Cardiac muscle cell (in vitro differentiated cells and primary cell): ENCODE measurements at regions not wholly inside any gene's neighbourhood (a gene's known extent, or its start where the extent isn't known, plus 50 kb on each side); places are given as distances from the start of the nearest gene placed in this dataset.
A peak's percentile ranks its signal among the peaks of the same experiment; 100 is the strongest.
"Not testable (repeated sequence)": the region's sequence is repeated elsewhere in the genome, so short reads cannot be mapped to it uniquely, and the experiment has no call there.

Experiments
- DNase-seq, 2 donors: peaks; one replicate each; pipeline versions ENCODE4 v3.0.0 to v3.0.0-alpha.2; 2010 to 2017; ENCODE audit warnings: low read depth in 1 of 2, low spot score in 1 of 2
- H3K27ac ChIP-seq: fragments of 200-600 bp; sonication (generic); 2 replicates; pipeline ENCODE4 v1.5.1; 2016
- H3K27me3 ChIP-seq: fragments of 200-600 bp; sonication (generic); 2 replicates; pipeline ENCODE4 v1.6.0; 2016; ENCODE audit warnings: control low read depth
- H3K36me3 ChIP-seq: fragments of 200-600 bp; sonication (generic); 2 replicates; pipeline ENCODE4 v1.5.1; 2016; ENCODE audit warnings: control low read depth
- H3K4me1 ChIP-seq: fragments of 200-600 bp; sonication (generic); 2 replicates; pipeline ENCODE4 v1.8.1; 2017; ENCODE audit warnings: low read depth, mild to moderate bottlenecking, mixed run types
- H3K4me3 ChIP-seq: fragments of 200-600 bp; sonication (generic); 2 replicates; pipeline ENCODE4 v1.5.1; 2016; ENCODE audit warnings: mild to moderate bottlenecking
- H3K9me3 ChIP-seq: fragments of 200-600 bp; sonication (generic); 2 replicates; pipeline ENCODE4 v1.5.1; 2017; ENCODE audit warnings: low read depth, mild to moderate bottlenecking, control low read depth
- TF ChIP-seq, protein P1 (sequence below): IDR thresholded peaks from 2 replicates; pipeline ENCODE4 v1.5.1; 2012; ENCODE audit warnings: low read depth, mild to moderate bottlenecking, low read length

- H3K9me3 ChIP-seq = no peaks in the 10 kb centered on the region
- TF ChIP-seq, protein P1, sequence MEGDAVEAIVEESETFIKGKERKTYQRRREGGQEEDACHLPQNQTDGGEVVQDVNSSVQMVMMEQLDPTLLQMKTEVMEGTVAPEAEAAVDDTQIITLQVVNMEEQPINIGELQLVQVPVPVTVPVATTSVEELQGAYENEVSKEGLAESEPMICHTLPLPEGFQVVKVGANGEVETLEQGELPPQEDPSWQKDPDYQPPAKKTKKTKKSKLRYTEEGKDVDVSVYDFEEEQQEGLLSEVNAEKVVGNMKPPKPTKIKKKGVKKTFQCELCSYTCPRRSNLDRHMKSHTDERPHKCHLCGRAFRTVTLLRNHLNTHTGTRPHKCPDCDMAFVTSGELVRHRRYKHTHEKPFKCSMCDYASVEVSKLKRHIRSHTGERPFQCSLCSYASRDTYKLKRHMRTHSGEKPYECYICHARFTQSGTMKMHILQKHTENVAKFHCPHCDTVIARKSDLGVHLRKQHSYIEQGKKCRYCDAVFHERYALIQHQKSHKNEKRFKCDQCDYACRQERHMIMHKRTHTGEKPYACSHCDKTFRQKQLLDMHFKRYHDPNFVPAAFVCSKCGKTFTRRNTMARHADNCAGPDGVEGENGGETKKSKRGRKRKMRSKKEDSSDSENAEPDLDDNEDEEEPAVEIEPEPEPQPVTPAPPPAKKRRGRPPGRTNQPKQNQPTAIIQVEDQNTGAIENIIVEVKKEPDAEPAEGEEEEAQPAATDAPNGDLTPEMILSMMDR = no peak
- H3K27ac ChIP-seq = no peak overlapping the region
- no peaks in the 10 kb centered on the region for H3K4me1 ChIP-seq
- H3K4me3 ChIP-seq = no peak overlapping the region
- H3K27me3 ChIP-seq = no peaks in the 10 kb centered on the region
- H3K36me3 ChIP-seq = no peaks in the 10 kb centered on the region
- no peak for DNase-seq
These were observed 132.2 kb upstream of the FUNDC1 start for GRCh38 chrX:44674906-44675305.

DNA sequence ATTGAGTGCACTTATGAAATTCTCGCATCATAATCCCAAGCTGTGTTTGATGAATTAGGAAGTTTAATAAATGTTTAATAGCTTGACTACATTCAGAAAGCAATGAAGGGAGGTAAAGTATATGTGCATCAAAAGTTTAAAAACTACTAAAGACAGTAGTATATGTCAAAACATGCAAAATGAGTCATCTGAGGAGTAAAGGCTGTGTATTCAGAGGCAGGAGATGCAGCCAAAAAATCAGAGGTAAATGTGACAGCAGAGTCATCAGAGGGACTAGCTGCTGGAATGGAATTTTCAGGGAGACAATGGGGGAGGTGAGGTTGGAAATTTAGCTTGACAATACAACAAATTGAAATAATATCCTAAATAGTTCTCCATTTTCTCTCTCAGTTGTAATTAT is 127.0 kb upstream of the FUNDC1 start:
- no peaks in the 10 kb centered on the region for H3K9me3 ChIP-seq
- no peak for DNase-seq
- H3K27me3 ChIP-seq = no peaks in the 10 kb centered on the region
- H3K36me3 ChIP-seq = no peaks in the 10 kb centered on the region
- H3K27ac ChIP-seq = no peak overlapping the region
- TF ChIP-seq, protein P1 = no peak
- no peak overlapping the region for H3K4me3 ChIP-seq
- no peaks in the 10 kb centered on the region for H3K4me1 ChIP-seq

- TF ChIP-seq, protein P1 = no peak
- H3K4me1 ChIP-seq = no peaks in the 10 kb centered on the region
- H3K27me3 ChIP-seq = no peaks in the 10 kb centered on the region
- H3K36me3 ChIP-seq = no peaks in the 10 kb centered on the region
- DNase-seq = no peak
- H3K9me3 ChIP-seq = no peaks in the 10 kb centered on the region
- H3K4me3 ChIP-seq = no peak overlapping the region
- no peak overlapping the region for H3K27ac ChIP-seq
These were observed 125.1 kb upstream of the FUNDC1 start for GRCh38 chrX:44667771-44668170.

- H3K27me3 ChIP-seq, H3K9me3 ChIP-seq, DNase-seq, H3K36me3 ChIP-seq, H3K4me3 ChIP-seq, H3K27ac ChIP-seq, H3K4me1 ChIP-seq: not testable (repeated sequence)
These were observed 115.1 kb upstream of the FUNDC1 start for GRCh38 chrX:44657718-44658246.

DNA sequence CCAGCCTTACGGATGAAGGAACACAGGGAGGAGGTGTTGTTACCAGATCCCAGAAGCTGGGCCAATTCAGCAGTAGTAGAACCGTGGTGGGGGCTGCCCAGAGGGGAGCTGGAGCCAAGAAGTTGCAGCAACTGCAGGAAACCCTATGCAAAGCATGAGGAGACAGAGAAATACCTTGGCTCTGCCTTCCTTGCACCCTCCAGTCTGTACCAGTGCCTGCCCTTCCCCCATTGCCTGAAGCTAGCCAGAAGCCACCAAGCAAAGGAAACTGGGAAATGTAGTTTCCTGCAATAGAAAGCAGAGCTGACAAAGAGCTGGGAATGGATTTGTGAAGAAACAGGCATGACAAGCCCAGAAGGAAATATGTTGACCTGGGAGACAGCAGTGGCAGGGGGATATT is 108.7 kb upstream of the FUNDC1 start:
- H3K27me3 ChIP-seq = no peaks in the 10 kb centered on the region
- TF ChIP-seq, protein P1 = no peak
- no peaks in the 10 kb centered on the region for H3K36me3 ChIP-seq
- no peak overlapping the region for H3K4me3 ChIP-seq
- no peak overlapping the region for H3K27ac ChIP-seq
- no peaks in the 10 kb centered on the region for H3K9me3 ChIP-seq
- peak; percentile 32 to 72 for DNase-seq
- no peaks in the 10 kb centered on the region for H3K4me1 ChIP-seq

DNA sequence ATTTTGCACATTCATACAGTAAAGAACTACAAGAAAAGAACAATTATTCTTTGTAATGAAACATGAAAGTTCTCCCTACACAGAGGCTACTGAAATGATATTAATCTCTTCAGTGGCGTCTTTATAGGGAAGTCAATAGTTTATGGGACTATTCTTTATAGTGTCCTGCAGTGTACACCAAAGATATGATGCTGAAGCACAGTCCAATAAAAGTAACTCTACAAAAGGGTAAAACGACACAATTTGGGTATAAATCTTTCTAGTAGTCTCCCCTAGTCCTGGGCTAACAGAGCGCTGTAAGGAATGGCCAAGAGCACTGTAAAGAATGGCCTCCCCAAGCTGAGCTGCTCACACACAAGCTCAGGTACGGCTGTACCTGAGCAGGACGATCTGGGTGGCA is 101.1 kb upstream of the FUNDC1 start:
- TF ChIP-seq, protein P1 = no peak
- no peaks in the 10 kb centered on the region for H3K27me3 ChIP-seq
- no peak overlapping the region for H3K4me3 ChIP-seq
- H3K27ac ChIP-seq = no peak overlapping the region
- no peaks in the 10 kb centered on the region for H3K36me3 ChIP-seq
- H3K9me3 ChIP-seq = no peaks in the 10 kb centered on the region
- H3K4me1 ChIP-seq = no peaks in the 10 kb centered on the region
- no peak for DNase-seq
